Fibroblast of mammary gland (primary cell): ENCODE measurements at regions not wholly inside any gene's neighbourhood (a gene's known extent, or its start where the extent isn't known, plus 50 kb on each side); places are given as distances from the start of the nearest gene placed in this dataset.
"Not testable (repeated sequence)": the region's sequence is repeated elsewhere in the genome, so short reads cannot be mapped to it uniquely, and the experiment has no call there.

Experiments
- DNase-seq: peaks from one replicate; pipeline ENCODE4 v3.0.0-alpha.2; 2010; ENCODE audit warnings: low read depth
- H3K4me3 ChIP-seq: 2 replicates; pipeline ENCODE4 v1.5.1; 2011; ENCODE audit warnings: low read depth, mild to moderate bottlenecking, low read length, moderate library complexity; ENCODE audit not compliant: control insufficient read depth
- TF ChIP-seq, protein P1 (sequence below): conservative IDR thresholded peaks from 2 replicates; pipeline ENCODE4 v1.5.1; 2011; ENCODE audit warnings: low read depth, low read length, inconsistent platforms; ENCODE audit not compliant: control insufficient read depth, insufficient read depth

- no peak for DNase-seq
- TF ChIP-seq, protein P1, sequence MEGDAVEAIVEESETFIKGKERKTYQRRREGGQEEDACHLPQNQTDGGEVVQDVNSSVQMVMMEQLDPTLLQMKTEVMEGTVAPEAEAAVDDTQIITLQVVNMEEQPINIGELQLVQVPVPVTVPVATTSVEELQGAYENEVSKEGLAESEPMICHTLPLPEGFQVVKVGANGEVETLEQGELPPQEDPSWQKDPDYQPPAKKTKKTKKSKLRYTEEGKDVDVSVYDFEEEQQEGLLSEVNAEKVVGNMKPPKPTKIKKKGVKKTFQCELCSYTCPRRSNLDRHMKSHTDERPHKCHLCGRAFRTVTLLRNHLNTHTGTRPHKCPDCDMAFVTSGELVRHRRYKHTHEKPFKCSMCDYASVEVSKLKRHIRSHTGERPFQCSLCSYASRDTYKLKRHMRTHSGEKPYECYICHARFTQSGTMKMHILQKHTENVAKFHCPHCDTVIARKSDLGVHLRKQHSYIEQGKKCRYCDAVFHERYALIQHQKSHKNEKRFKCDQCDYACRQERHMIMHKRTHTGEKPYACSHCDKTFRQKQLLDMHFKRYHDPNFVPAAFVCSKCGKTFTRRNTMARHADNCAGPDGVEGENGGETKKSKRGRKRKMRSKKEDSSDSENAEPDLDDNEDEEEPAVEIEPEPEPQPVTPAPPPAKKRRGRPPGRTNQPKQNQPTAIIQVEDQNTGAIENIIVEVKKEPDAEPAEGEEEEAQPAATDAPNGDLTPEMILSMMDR = no peak
- H3K4me3 ChIP-seq = no peak overlapping the region
Observed at GRCh38 chr6:160804639-160805038, 102.6 kb downstream of the PLG start.

DNA sequence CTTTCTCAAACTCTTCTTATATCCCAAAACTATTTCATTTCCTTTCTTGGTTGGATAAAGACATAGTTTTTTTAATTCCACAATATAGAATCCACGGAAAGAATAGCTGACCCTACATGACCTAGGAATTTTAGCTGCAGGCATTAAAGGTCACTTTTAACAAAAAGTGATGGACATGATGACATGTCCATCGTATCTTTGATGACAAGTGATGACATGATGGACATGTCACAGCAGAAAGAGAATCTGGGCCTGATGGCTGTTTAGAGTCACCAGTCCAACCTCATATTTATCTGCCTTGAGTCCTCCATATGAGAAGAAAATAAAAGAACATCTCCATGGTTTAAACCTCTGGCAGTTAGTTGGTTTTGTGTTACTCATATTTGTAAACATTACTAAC lies 106.2 kb downstream of the PLG start:
- TF ChIP-seq, protein P1 = no peak
- DNase-seq = no peak
- H3K4me3 ChIP-seq = no peak overlapping the region

- TF ChIP-seq, protein P1 = no peak
- no peak overlapping the region for H3K4me3 ChIP-seq
- no peak for DNase-seq
Observed at GRCh38 chr6:160810238-160810637, 108.2 kb downstream of the PLG start.

- H3K4me3 ChIP-seq = no peak overlapping the region
- TF ChIP-seq, protein P1 = no peak
- no peak for DNase-seq
Observed at GRCh38 chr6:160812097-160812496, 110.1 kb downstream of the PLG start.

DNA sequence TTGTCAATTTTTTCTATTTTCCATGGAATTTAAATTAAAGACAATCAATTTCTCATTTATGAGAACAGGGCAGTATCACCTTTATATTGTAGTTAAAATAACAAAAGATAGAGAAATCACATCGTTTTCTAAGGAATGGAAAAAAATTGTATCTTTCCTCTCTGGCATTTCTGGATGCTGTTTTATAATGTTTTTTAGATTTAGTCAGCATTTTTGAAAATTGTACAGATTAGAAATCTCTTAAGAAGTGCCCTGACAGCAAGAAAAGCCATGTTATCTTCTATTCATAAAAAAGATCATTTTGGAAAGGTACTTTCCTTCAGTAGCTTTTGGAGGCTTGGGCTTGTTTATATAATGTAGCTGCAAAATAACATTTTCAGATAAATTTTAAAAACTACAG lies 116.9 kb downstream of the PLG start:
- no peak for DNase-seq
- no peak overlapping the region for H3K4me3 ChIP-seq
- TF ChIP-seq, protein P1 = no peak

GRCh38 chr6:160820661-160821060 lies 118.6 kb downstream of the PLG start:
- DNase-seq, H3K4me3 ChIP-seq: not testable (repeated sequence)

- no peak for DNase-seq
- no peak overlapping the region for H3K4me3 ChIP-seq
- TF ChIP-seq, protein P1 = no peak
Observed at GRCh38 chr6:160831739-160832138, 129.7 kb downstream of the PLG start.
